Muscle layer of colon (tissue), 2 donors: ENCODE measurements at regions not wholly inside any gene's neighbourhood (a gene's known extent, or its start where the extent isn't known, plus 50 kb on each side); places are given as distances from the start of the nearest gene placed in this dataset.

ENCODE experiments used
- H3K27ac ChIP-seq: one replicate; pipeline ENCODE4 v1.7.0; 2013; ENCODE audit warnings: low read depth, mild to moderate bottlenecking, low read length, moderate library complexity
- H3K27me3 ChIP-seq, 2 donors: one replicate each; pipeline ENCODE4 v1.7.0; 2013; ENCODE audit warnings: low read length in 2 of 2, mild to moderate bottlenecking in 2 of 2; ENCODE audit not compliant: insufficient read depth in 2 of 2, control insufficient read depth in 1 of 2
- H3K36me3 ChIP-seq: one replicate; pipeline ENCODE4 v1.7.0; 2013; ENCODE audit warnings: mild to moderate bottlenecking, low read length; ENCODE audit not compliant: insufficient read depth
- H3K4me1 ChIP-seq: one replicate; pipeline ENCODE4 v1.7.0; 2013; ENCODE audit warnings: mild to moderate bottlenecking, low read length; ENCODE audit not compliant: insufficient read depth
- H3K4me3 ChIP-seq, 2 donors: one replicate each; pipeline ENCODE4 v1.7.0; 2013; ENCODE audit warnings: low read length in 2 of 2, low read depth in 1 of 2, mild to moderate bottlenecking in 1 of 2, moderate library complexity in 1 of 2
- H3K9ac ChIP-seq: one replicate; pipeline ENCODE4 v1.7.0; 2013; ENCODE audit warnings: low read length
- H3K9me3 ChIP-seq: one replicate; pipeline ENCODE4 v1.7.0; 2013; ENCODE audit warnings: mild to moderate bottlenecking, low read length
- donor health status: abdominal sarcoma.
- donor health status: Adenocarcinoma of cecum.

DNA sequence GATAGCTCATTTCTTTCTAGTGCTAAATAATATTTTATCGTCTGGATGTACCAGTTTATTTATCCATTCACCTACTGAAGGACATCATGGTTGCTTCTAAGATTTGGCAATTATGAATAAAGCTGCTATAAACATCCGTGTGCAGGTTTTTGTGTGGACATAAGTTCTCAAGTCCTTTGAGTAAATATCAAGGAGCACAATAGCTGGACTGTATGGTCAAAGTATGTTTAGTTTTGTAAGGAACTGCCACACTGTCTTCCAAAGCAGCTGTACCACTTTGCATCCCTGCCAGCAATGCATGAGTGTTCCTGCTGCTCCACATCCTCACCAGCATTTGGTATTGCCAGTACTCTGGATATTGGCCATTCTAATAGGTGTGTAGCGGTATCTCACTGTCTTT, 447.4 kb downstream of the MED13L start:
- no peak overlapping the region for H3K9ac ChIP-seq
- H3K27me3 ChIP-seq = no peaks in the 10 kb centered on the region
- H3K27ac ChIP-seq = no peak overlapping the region
- no peak overlapping the region for H3K4me3 ChIP-seq
- H3K36me3 ChIP-seq = no peaks in the 10 kb centered on the region
- H3K9me3 ChIP-seq = no peaks in the 10 kb centered on the region
- no peaks in the 10 kb centered on the region for H3K4me1 ChIP-seq

DNA sequence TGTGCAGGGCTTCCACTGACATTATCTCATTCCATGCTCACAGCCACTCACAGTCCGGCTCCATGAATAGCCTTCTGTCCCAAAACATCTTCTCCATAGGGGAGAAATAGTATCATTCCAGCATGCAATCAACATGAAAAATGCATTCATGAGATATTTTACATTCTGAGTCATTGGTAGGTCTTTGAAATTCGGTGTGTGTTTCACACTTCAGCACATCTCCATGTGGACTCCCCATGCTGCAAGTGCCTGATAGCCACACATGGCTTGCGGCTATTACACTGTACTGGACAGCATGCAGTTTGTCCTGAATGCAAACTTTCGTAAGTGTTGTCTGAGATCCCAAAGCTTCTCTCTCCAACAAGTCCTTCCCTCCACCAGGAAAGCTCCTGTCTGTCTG, 449.3 kb downstream of the MED13L start:
- no peak overlapping the region for H3K27ac ChIP-seq
- no peak overlapping the region for H3K9ac ChIP-seq
- no peak overlapping the region for H3K4me3 ChIP-seq
- H3K36me3 ChIP-seq = no peaks in the 10 kb centered on the region
- no peaks in the 10 kb centered on the region for H3K9me3 ChIP-seq
- no peaks in the 10 kb centered on the region for H3K27me3 ChIP-seq
- H3K4me1 ChIP-seq = no peaks in the 10 kb centered on the region

DNA sequence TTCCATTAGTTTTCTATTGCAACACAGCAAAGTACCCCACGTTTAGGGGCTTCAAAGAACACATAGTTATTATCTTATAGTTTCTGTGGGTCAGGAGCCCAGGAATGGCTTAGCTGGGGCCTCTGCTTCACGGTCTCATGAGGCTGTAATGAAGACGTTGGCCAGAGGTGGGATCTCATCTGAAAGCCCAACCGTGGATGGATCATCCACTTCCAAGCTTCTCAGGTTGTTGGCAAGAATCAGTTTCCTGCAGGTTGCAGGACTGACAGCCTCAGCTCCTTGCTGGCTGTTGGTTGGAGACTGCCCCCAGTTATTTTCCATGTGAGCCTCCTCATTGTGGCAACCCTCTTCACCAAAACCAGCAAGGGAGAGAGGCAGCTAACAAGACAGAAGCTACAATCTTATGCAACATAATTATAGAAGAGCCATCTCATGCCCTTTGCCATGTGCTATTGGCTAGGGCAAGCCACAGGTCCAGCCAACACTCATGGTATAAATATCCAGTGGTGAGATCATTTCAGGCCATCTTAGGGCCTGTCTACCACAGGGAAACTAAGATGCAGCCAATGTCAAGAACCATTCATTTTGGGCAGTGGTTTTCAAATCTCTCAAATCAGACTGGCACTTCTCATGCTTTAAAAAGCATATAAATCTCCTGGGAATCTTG, 452.4 kb downstream of the MED13L start:
- no peak overlapping the region for H3K9ac ChIP-seq
- no peaks in the 10 kb centered on the region for H3K27me3 ChIP-seq
- H3K9me3 ChIP-seq = no peaks in the 10 kb centered on the region
- no peaks in the 10 kb centered on the region for H3K4me1 ChIP-seq
- no peak overlapping the region for H3K27ac ChIP-seq
- no peak overlapping the region for H3K4me3 ChIP-seq
- no peaks in the 10 kb centered on the region for H3K36me3 ChIP-seq

DNA sequence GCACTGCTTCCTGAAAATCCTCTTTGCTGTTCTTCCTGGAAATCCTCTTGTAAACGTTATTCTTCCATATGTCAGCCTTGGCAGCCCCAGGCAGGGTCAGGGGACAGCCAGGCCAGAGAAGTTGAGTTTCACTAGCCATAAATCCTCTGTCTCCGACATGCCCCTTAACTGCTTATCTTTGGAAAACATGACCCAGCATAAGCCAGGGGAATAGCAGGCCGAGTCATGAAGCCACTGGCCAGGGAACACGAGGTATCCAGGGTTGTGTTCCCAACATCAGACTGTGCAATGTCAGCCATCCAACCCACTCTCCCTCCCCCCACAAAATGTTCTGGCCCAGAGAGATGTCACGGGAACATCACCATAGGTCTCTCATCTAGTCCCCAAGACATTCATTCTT, 453.9 kb downstream of the MED13L start:
- Histone ChIP-seq H3K36me3 (no peaks in the 10 kb centered on the region), H3K27me3 (no peaks in the 10 kb centered on the region), H3K9me3 (no peaks in the 10 kb centered on the region), H3K9ac (no peak overlapping the region), H3K4me1 (no peaks in the 10 kb centered on the region), H3K27ac (no peak overlapping the region), H3K4me3 (no peak overlapping the region)

DNA sequence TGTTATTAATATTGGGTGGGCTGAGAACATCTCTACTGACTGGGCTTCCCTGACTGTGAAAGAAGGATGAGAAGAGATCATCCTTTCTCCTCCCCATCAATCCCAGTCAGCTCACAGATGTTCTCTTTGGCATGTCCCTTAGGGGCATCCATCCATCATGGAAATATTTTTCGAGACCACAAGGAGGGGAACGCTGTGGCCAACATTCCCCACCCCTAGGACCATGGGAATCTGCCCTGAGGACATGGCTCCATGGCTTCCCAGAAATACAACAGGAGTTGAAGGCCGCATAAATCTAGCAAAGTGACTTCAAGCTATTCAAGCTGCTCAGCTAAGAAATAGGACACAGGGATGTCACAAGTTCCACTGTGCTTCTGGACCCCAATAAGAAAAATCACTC, 456.8 kb downstream of the MED13L start:
- Histone ChIP-seq H3K9me3 (no peaks in the 10 kb centered on the region), H3K27me3 (no peaks in the 10 kb centered on the region), H3K27ac (no peak overlapping the region)

DNA sequence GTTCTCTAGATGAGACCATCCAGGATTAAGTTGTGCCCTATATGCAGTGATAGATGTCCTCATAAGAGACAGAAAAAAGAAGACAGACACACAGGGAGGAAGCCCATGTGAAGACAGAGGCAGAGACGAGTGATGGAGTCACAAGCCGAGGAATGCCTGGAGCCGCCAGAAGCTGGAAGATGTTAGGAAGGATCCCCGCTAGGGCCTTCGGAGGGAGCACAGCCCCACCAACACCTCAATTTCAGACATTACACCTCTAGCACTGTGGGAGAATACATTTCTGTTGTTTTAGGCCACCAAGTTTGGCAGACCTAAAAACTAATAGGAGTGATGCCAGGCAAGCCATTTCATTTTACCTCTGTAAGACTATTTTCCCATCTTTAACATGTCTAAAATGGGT, 458.5 kb downstream of the MED13L start:
- no peak overlapping the region for H3K4me3 ChIP-seq
- H3K9ac ChIP-seq = no peak overlapping the region
- H3K27me3 ChIP-seq = no peaks in the 10 kb centered on the region
- H3K9me3 ChIP-seq = no peaks in the 10 kb centered on the region
- no peaks in the 10 kb centered on the region for H3K36me3 ChIP-seq
- no peaks in the 10 kb centered on the region for H3K4me1 ChIP-seq
- H3K27ac ChIP-seq = no peak overlapping the region

More for the DNA sequence above, 456.8 kb downstream of the MED13L start:
- no peak overlapping the region for H3K9ac ChIP-seq
- no peak overlapping the region for H3K4me3 ChIP-seq
- no peaks in the 10 kb centered on the region for H3K36me3 ChIP-seq
- H3K4me1 ChIP-seq = no peaks in the 10 kb centered on the region

DNA sequence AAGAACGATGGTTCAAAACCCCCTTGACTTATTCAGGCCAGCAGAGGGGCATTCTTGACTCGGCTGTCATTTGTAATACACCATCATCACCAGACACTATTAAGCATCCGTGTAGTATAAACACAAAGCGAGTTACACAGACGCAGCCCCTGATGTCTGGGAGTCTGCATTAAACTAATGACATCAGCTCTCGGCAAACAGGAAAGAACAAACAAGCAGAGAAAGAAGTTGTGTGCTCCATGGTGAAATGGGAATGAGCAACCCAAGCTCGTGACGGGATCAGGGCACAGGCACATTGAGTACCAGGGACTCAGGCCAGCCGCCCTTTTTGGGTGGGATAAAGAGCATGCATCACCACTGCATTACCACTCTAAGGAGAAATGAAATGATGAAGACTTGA, 460.1 kb downstream of the MED13L start:
- H3K36me3 ChIP-seq = no peaks in the 10 kb centered on the region
- no peaks in the 10 kb centered on the region for H3K27me3 ChIP-seq
- H3K4me3 ChIP-seq = no peak overlapping the region
- H3K27ac ChIP-seq = no peak overlapping the region
- H3K9me3 ChIP-seq = no peaks in the 10 kb centered on the region
- no peaks in the 10 kb centered on the region for H3K4me1 ChIP-seq
- H3K9ac ChIP-seq = no peak overlapping the region

GRCh38 chr12:115815924-115816323, 461.6 kb downstream of the MED13L start:
- no peaks in the 10 kb centered on the region for H3K4me1 ChIP-seq
- no peak overlapping the region for H3K27ac ChIP-seq
- H3K27me3 ChIP-seq = no peaks in the 10 kb centered on the region
- H3K4me3 ChIP-seq = no peak overlapping the region
- H3K9ac ChIP-seq = no peak overlapping the region
- H3K9me3 ChIP-seq = peaks cover 6% of the 10 kb centered on the region
- no peaks in the 10 kb centered on the region for H3K36me3 ChIP-seq

DNA sequence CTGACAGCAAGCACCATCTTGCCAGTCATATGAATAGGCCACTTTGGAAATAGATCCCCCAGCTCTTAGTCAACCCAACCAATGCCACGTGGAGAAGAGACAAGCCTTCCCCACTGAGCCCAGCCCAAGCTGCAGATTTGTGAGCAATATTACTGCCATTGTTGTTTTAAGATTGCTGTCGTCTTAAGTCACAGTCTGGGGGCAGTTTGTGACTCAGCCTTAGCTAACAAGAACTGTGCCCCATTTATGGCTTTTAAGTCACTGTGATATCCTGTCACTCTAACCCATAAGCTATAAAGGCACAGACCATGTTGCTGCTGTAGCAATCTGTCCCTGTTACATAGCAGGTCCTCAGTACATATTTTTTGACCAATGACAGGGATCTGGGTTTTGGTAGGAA, 464.2 kb downstream of the MED13L start:
- H3K36me3 ChIP-seq = no peaks in the 10 kb centered on the region
- H3K4me1 ChIP-seq = no peaks in the 10 kb centered on the region
- H3K27me3 ChIP-seq = no peaks in the 10 kb centered on the region
- H3K9ac ChIP-seq = no peak overlapping the region
- H3K27ac ChIP-seq = no peak overlapping the region
- H3K4me3 ChIP-seq = no peak overlapping the region
- peaks cover 6% of the 10 kb centered on the region for H3K9me3 ChIP-seq

GRCh38 chr12:115811929-115812328, 465.6 kb downstream of the MED13L start:
- Histone ChIP-seq H3K27me3 (no peaks in the 10 kb centered on the region), H3K9ac (no peak overlapping the region), H3K36me3 (no peaks in the 10 kb centered on the region), H3K4me3 (no peak overlapping the region), H3K4me1 (no peaks in the 10 kb centered on the region), H3K27ac (no peak overlapping the region), H3K9me3 (peaks cover 6% of the 10 kb centered on the region)

DNA sequence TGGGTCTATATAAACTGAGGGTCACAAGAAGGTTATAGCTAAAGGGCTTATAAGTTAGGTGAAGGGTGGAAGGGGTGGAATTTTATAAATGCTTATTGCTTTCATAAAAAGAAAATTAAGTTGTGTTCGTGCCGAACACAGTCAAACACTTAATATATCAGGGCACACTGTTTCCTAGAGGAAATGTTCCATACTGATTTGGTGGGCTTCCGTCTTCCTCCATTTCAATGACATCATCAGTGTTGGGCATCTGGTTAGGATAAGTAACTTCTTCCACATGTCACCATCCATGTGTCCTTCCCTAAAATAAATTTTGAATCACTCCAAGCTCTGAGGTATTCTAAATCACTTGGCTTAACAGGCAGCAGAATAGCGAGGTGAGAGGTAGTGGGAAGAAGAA, 466.4 kb downstream of the MED13L start:
- Histone ChIP-seq H3K36me3 (no peaks in the 10 kb centered on the region), H3K27me3 (no peaks in the 10 kb centered on the region), H3K4me1 (no peaks in the 10 kb centered on the region), H3K27ac (no peak overlapping the region), H3K9me3 (peaks cover 6% of the 10 kb centered on the region), H3K4me3 (no peak overlapping the region), H3K9ac (no peak overlapping the region)

DNA sequence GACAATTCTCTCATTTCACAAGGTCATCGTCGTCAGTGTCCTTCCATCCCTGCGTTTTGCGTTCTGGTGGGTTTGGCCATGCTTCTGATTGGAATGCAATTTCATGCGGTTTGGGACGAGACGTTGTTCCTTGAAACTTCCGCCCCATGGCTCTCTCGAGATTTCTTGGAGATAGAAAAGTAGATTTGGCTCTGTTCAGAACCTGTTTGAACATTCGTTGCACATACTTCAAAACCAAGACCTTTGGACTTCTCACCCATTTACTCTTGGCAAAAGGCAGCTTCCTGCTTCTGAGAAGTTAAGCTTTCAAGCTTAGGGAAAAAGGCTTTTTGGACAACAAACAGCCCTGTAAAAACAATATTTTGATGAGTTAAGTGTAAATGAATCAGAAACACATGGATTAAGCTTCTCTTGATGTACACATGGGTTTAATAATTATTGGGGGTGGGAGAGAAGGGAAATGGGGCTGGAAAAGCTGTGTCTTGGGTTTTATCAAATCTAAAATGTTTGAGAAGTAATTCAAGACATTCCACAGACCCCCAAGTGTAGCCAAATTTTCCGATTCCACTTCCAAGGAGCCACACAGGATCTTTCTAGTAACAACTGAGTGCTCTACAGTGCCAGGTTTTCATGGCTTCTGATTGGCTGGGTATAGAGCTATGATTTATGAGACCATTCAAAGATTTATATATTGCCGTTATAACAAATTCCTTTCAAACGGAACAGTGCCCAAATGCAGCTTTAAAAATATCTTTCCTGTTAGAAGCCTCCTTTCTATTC, 467.2 kb downstream of the MED13L start:
- H3K36me3 ChIP-seq = no peaks in the 10 kb centered on the region
- no peak overlapping the region for H3K9ac ChIP-seq
- no peaks in the 10 kb centered on the region for H3K27me3 ChIP-seq
- H3K4me3 ChIP-seq = no peak overlapping the region
- no peaks in the 10 kb centered on the region for H3K4me1 ChIP-seq
- H3K27ac ChIP-seq = no peak overlapping the region
- H3K9me3 ChIP-seq = peaks cover 6% of the 10 kb centered on the region
